Rectal smooth muscle tissue (tissue), 1 donor: ENCODE measurements at regions not wholly inside any gene's neighbourhood (a gene's known extent, or its start where the extent isn't known, plus 50 kb on each side); places are given as distances from the start of the nearest gene placed in this dataset.

ENCODE experiments used
- H3K27ac ChIP-seq: one replicate; pipeline ENCODE4 v1.7.0; 2013; ENCODE audit warnings: low read depth, low read length, inconsistent platforms
- H3K27me3 ChIP-seq: one replicate; pipeline ENCODE4 v1.7.0; 2013; ENCODE audit warnings: low read length; ENCODE audit not compliant: control insufficient read depth, insufficient read depth
- H3K36me3 ChIP-seq: one replicate; pipeline ENCODE4 v1.7.0; 2013; ENCODE audit warnings: low read length; ENCODE audit not compliant: control insufficient read depth, insufficient read depth
- H3K4me1 ChIP-seq: one replicate; pipeline ENCODE4 v1.7.0; 2013; ENCODE audit warnings: low read length; ENCODE audit not compliant: control insufficient read depth, insufficient read depth
- H3K4me3 ChIP-seq: one replicate; pipeline ENCODE4 v1.7.0; 2013; ENCODE audit warnings: low read length
- H3K9ac ChIP-seq: one replicate; pipeline ENCODE4 v1.7.0; 2013; ENCODE audit warnings: low read length

- Histone ChIP-seq H3K27ac (no peak overlapping the region), H3K36me3 (no peaks in the 10 kb centered on the region), H3K4me3 (no peak overlapping the region), H3K4me1 (no peaks in the 10 kb centered on the region), H3K27me3 (no peaks in the 10 kb centered on the region), H3K9ac (no peak overlapping the region)
Observed at GRCh38 chr1:83631851-83632250, 367.1 kb downstream of the TTLL7 start.

GRCh38 chr1:83627045-83627444 is 371.9 kb downstream of the TTLL7 start:
- no peaks in the 10 kb centered on the region for H3K36me3 ChIP-seq
- H3K4me1 ChIP-seq = no peaks in the 10 kb centered on the region
- no peak overlapping the region for H3K27ac ChIP-seq
- H3K27me3 ChIP-seq = no peaks in the 10 kb centered on the region
- H3K4me3 ChIP-seq = no peak overlapping the region
- H3K9ac ChIP-seq = no peak overlapping the region

DNA sequence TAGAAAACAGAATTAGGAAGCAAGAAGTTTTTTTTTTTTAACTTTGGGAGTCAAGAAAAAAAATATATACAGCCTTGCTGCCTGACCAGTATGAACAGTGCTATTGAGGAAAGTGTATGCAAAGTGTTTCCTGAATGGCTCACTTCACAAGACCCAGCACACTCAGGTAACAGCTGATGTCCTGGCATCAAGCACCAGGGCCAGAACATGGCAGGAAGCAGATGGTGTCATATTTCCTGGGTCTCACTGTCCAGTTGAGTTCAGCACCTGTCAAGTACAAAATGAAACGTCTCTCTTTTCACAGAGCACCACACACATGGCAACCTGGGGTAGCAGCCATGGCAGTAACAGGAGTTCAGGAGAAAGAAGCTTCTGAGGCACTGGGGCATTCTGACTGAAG is 372.3 kb downstream of the TTLL7 start:
- Histone ChIP-seq H3K4me1 (no peaks in the 10 kb centered on the region), H3K27ac (no peak overlapping the region), H3K27me3 (no peaks in the 10 kb centered on the region), H3K36me3 (no peaks in the 10 kb centered on the region), H3K4me3 (no peak overlapping the region), H3K9ac (no peak overlapping the region)

DNA sequence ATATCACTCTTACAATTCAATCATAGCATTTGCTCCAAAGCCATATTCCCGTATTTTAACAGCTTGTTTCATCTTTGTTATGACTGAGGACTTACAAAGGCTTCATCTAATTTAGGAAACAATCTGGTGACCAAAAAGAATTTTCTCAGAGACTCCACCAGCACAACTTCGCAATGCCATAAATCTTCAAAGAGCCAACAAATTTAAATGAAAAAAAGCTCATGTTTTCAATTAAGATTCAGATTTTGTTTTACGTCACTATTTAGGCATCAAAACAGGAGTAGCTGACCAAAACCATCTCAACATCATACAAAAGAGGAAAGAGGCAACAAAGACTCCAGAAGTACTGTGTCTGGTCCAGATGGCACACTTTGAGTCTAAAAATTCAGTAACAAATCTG is 373.3 kb downstream of the TTLL7 start:
- H3K27me3 ChIP-seq = no peaks in the 10 kb centered on the region
- no peak overlapping the region for H3K4me3 ChIP-seq

GRCh38 chr1:83620016-83620415 is 378.9 kb downstream of the TTLL7 start:
- no peak overlapping the region for H3K4me3 ChIP-seq
- no peak overlapping the region for H3K9ac ChIP-seq
- H3K27ac ChIP-seq = no peak overlapping the region
- no peaks in the 10 kb centered on the region for H3K36me3 ChIP-seq
- no peaks in the 10 kb centered on the region for H3K27me3 ChIP-seq
- H3K4me1 ChIP-seq = peaks cover 6% of the 10 kb centered on the region

More for the DNA sequence above, 373.3 kb downstream of the TTLL7 start:
- H3K9ac ChIP-seq = no peak overlapping the region
- H3K27ac ChIP-seq = no peak overlapping the region
- H3K4me1 ChIP-seq = no peaks in the 10 kb centered on the region
- H3K36me3 ChIP-seq = no peaks in the 10 kb centered on the region

DNA sequence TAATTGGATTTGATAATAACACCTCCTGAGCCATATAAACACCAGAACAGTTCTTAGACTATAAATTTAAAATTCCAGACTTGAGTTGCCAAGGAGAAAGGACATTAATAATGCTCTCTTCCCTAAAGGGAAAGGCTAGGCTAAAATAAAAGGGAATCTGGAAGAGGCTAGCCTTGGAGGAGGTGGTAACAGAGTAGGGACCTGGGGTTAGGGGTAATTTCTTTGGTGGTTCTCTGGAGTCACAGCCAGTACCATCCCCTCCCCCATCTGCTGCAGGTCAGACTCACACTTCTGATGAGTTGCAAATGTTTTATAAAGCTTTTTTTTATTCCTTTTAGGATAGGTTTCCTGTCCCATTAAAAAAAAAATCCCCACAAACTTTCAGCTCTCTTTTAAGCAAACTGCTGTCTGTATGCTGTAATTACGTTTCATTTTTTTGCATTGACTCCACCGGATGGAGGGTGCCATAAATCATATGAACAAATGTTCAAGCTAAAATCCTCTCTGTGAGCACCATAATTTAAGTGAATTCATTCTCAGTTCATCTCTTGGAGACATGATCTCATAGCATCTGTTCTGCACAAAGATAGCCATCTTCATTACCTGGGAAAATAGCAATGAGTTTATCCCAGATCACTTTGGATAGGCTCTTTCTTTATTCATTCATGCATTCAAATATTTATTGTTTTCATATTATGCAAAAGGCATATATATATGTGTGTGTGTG is 379.6 kb downstream of the TTLL7 start:
- Histone ChIP-seq H3K9ac (no peak overlapping the region), H3K36me3 (no peaks in the 10 kb centered on the region), H3K27ac (no peak overlapping the region), H3K4me1 (peaks cover 6% of the 10 kb centered on the region), H3K4me3 (no peak overlapping the region), H3K27me3 (no peaks in the 10 kb centered on the region)

DNA sequence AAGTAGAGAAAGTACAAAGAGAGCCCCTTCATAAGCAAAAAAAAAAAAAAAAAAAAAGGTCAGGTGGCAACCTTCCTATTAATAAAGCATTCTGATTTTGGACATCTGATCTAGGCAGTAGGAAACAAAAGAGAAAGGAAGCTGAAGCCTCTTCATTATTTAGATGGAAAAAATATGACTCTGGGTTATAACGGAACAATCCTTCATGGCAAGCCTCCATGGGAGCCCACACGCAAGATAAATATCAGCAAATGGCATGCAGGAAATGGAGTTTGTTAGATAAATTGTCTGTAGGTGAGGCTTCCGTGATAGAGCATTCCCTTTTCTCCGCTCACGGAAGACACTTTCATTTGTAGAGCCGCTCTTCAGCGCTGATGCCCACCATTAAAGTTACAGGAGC is 381.0 kb downstream of the TTLL7 start:
- no peak overlapping the region for H3K27ac ChIP-seq
- H3K27me3 ChIP-seq = no peaks in the 10 kb centered on the region
- no peaks in the 10 kb centered on the region for H3K36me3 ChIP-seq
- no peak overlapping the region for H3K4me3 ChIP-seq
- peaks cover 6% of the 10 kb centered on the region for H3K4me1 ChIP-seq
- H3K9ac ChIP-seq = no peak overlapping the region

DNA sequence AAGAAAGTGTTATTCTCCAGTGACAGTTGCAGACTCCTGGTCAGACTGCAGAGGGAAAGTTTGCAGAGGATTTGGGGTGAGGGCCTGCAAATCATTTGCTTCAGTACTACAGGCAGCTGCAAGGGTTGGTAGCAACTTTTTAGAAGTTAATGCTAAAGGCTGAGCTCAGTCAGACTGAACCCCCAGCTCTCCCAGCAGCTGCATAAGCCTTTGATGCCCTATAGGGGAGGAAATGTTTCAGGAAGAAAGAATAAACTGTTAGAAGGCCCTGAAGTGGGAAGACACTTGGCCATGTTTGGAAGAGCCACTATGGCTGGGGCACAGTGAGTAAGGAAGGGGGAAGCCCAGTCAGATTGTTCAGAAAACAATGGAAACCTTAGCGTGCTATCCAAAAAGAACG is 383.6 kb downstream of the TTLL7 start:
- peaks cover 6% of the 10 kb centered on the region for H3K4me1 ChIP-seq
- no peaks in the 10 kb centered on the region for H3K36me3 ChIP-seq
- H3K4me3 ChIP-seq = no peak overlapping the region
- no peak overlapping the region for H3K9ac ChIP-seq
- no peak overlapping the region for H3K27ac ChIP-seq
- H3K27me3 ChIP-seq = no peaks in the 10 kb centered on the region

GRCh38 chr1:83606416-83606955 is 392.4 kb downstream of the TTLL7 start:
- H3K36me3 ChIP-seq = no peaks in the 10 kb centered on the region
- no peak overlapping the region for H3K27ac ChIP-seq
- no peak overlapping the region for H3K9ac ChIP-seq
- H3K27me3 ChIP-seq = no peaks in the 10 kb centered on the region
- no peak overlapping the region for H3K4me3 ChIP-seq
- no peaks in the 10 kb centered on the region for H3K4me1 ChIP-seq

DNA sequence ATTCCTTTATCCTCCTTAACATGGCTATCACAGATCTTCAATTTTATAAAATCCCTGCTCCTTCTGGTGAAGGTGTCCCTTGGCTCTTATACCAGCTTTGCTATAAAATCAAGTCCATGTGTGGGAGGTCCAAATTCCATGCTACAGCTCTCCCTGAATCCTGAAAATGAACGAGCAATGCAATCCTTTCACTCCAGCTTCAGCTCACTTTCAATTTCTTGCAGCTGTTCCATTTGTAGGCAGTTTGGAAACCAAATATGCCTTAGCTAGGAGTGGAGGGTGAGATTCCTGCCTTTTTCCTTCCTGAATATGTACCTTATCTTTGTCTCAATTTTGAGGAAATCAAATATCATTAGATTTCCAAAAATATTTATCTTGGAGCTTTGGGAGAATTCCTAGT is 402.6 kb downstream of the TTLL7 start:
- Histone ChIP-seq H3K27me3 (no peaks in the 10 kb centered on the region), H3K4me1 (no peaks in the 10 kb centered on the region), H3K36me3 (no peaks in the 10 kb centered on the region), H3K4me3 (no peak overlapping the region), H3K9ac (no peak overlapping the region), H3K27ac (no peak overlapping the region)

- Histone ChIP-seq H3K36me3 (no peaks in the 10 kb centered on the region), H3K9ac (no peak overlapping the region), H3K4me3 (no peak overlapping the region), H3K27ac (no peak overlapping the region), H3K4me1 (no peaks in the 10 kb centered on the region), H3K27me3 (no peaks in the 10 kb centered on the region)
Observed at GRCh38 chr1:83593073-83593472, 405.9 kb downstream of the TTLL7 start.

GRCh38 chr1:83588140-83588539 is 410.8 kb downstream of the TTLL7 start:
- Histone ChIP-seq H3K27me3 (no peaks in the 10 kb centered on the region), H3K36me3 (no peaks in the 10 kb centered on the region), H3K4me3 (no peak overlapping the region), H3K9ac (no peak overlapping the region), H3K27ac (no peak overlapping the region), H3K4me1 (no peaks in the 10 kb centered on the region)

DNA sequence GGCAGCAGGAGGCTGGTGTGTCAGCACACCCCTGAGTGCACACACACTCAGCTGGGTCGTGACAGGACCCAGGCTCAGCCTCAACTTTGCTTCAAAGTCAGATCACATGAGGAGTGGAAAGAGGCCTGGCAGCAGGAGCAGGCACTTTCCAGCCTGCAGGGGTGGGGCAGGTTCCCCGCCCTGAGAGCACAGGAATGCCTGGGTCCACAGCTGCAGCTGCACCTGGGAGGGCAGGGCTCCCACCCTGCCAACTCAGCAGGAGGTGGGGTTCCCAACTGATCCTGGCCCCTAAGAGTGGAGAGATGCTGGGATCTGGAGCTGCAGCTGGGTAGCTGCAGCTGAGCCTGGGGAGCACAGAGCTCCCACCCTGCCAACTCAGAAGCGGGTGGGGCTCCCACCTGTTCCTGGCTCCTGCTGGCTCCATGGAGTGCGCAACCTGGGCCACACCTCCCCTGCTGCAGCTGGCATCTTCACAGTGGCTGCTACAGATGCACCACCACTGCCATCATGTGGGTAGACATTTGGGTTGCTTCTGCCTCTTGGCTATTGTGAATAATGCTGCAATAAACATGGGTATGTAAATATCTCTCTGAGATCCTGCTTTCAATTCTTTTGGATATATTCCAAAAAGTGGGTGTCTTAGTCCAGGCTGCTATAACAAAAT is 415.4 kb downstream of the TTLL7 start:
- H3K4me3 ChIP-seq = no peak overlapping the region
- no peaks in the 10 kb centered on the region for H3K27me3 ChIP-seq
- no peak overlapping the region for H3K27ac ChIP-seq
- H3K9ac ChIP-seq = no peak overlapping the region
- H3K4me1 ChIP-seq = no peaks in the 10 kb centered on the region
- H3K36me3 ChIP-seq = no peaks in the 10 kb centered on the region
